A549 (cell line): ENCODE measurements at regions not wholly inside any gene's neighbourhood (a gene's known extent, or its start where the extent isn't known, plus 50 kb on each side); places are given as distances from the start of the nearest gene placed in this dataset.

Experiments used
- ATAC-seq, 2 experiments: fragments of 200-7000 bp in 1 of 2; fragments of >200 bp in 1 of 2; cut with Nextera tagmentation in 1 of 2; cut with Tn5 transposase in 1 of 2; 3 replicates each; pipeline versions ENCODE4 v1.8.0 to v1.9.1; 2018 to 2020; ENCODE audit warnings: mild to moderate bottlenecking in 1 of 2, moderate library complexity in 1 of 2
- CTCF ChIA-PET: fragments of 300-600 bp; sonication (Branson Sonifier 250); formaldehyde crosslinking; extraction: SDS; loops from one replicate; lab custom pipeline; 2021; ENCODE audit warnings: antibody characterized with exemption, inconsistent platforms; lab: Yijun Ruan, JAX
- POLR2A ChIA-PET: fragments of 350-600 bp; formaldehyde crosslinking; extraction: SDS; loops from one replicate; lab custom pipeline; 2021; ENCODE audit warnings: antibody characterized with exemption, inconsistent platforms; lab: Yijun Ruan, JAX
- DNase-seq, 2 experiments: peaks; one replicate each; pipeline versions ENCODE4 v3.0.0 to v3.0.0-alpha.2; 2011 to 2016; ENCODE audit warnings: low read depth in 1 of 2, low spot score in 1 of 2
- FAIRE-seq: peaks from 2 replicates; lab custom pipeline; 2011; peaks lifted over from hg19 to GRCh38; lab: Jason Lieb, UNC
- H3K27ac ChIP-seq, 2 experiments: fragments of >200 bp; sonication (Bioruptor Twin); formaldehyde crosslinking; 3 replicates each; pipeline ENCODE4 v1.5.1; 2016 to 2017
- H3K4me1 ChIP-seq: fragments of >200 bp; sonication (Bioruptor Twin); formaldehyde crosslinking; 3 replicates; pipeline ENCODE4 v1.6.1; 2016
- H3K4me2 ChIP-seq: fragments of >200 bp; sonication (Bioruptor Twin); formaldehyde crosslinking; 3 replicates; pipeline ENCODE4 v1.6.1; 2016
- H3K4me3 ChIP-seq: fragments of >200 bp; sonication (Bioruptor Twin); formaldehyde crosslinking; 3 replicates; pipeline ENCODE4 v1.5.1; 2016
- H3K9me3 ChIP-seq: fragments of >200 bp; sonication (Bioruptor Twin); formaldehyde crosslinking; 3 replicates; pipeline ENCODE4 v1.6.1; 2016
- ATOH8 ChIP-seq: fragments of 250-450 bp; sonication (Bioruptor Pico); IDR thresholded peaks from 2 replicates; pipeline ENCODE4 v1.5.0; 2020; ENCODE audit warnings: low read depth, mild to moderate bottlenecking, moderate library complexity
- BCL3 ChIP-seq: fragments of >200 bp; sonication (Bioruptor Twin); formaldehyde crosslinking; IDR thresholded peaks from 3 replicates; pipeline ENCODE4 v1.6.1; 2016
- BHLHE40 ChIP-seq: IDR thresholded peaks from 2 replicates; pipeline ENCODE4 v1.6.1; 2012; ENCODE audit warnings: low read depth, low read length, inconsistent platforms
- CEBPB ChIP-seq, 2 experiments: fragments of >200 bp in 1 of 2; sonication (Bioruptor Twin) in 1 of 2; formaldehyde crosslinking in 1 of 2; IDR thresholded peaks; 2 replicates each; pipeline ENCODE4 v1.6.1; 2012 to 2016
- E2F6 ChIP-seq: IDR thresholded peaks from 2 replicates; pipeline ENCODE4 v1.6.1; 2012; ENCODE audit warnings: low read depth, borderline replicate concordance
- ELK1 ChIP-seq: fragments of 150-350 bp; IDR thresholded peaks from 2 replicates; pipeline ENCODE4 v1.6.1; 2014; ENCODE audit warnings: low read depth, mild to moderate bottlenecking, low read length
- ESRRA ChIP-seq: fragments of 150-350 bp; IDR thresholded peaks from 2 replicates; pipeline ENCODE4 v1.6.1; 2014; ENCODE audit warnings: mild to moderate bottlenecking, low read length, borderline replicate concordance
- FOSL2 ChIP-seq, 2 experiments: fragments of 450-650 bp in 1 of 2; fragments of >200 bp in 1 of 2; sonication (Bioruptor Twin) in 1 of 2; formaldehyde crosslinking; IDR thresholded peaks; 2 replicates each; pipeline versions ENCODE4 v1.5.0 to v1.6.1; 2016 to 2020; ENCODE audit warnings: mild to moderate bottlenecking in 1 of 2, moderate library complexity in 1 of 2
- FOXS1 ChIP-seq: fragments of 250-450 bp; sonication (Bioruptor Pico); IDR thresholded peaks from 2 replicates; pipeline ENCODE4 v1.5.0; 2020; ENCODE audit warnings: mild to moderate bottlenecking, moderate library complexity
- HES2 ChIP-seq: fragments of >200 bp; sonication (Bioruptor Twin); formaldehyde crosslinking; IDR thresholded peaks from 2 replicates; pipeline ENCODE4 v1.6.1; 2016
- HEYL ChIP-seq: fragments of 250-450 bp; sonication (Bioruptor Pico); IDR thresholded peaks from 2 replicates; pipeline ENCODE4 v1.8.0; 2021; ENCODE audit warnings: mild to moderate bottlenecking, moderate library complexity
- HOXA7 ChIP-seq: fragments of 250-450 bp; sonication (Bioruptor Pico); IDR thresholded peaks from 2 replicates; pipeline ENCODE4 v1.5.0; 2020; ENCODE audit warnings: mild to moderate bottlenecking, moderate library complexity
- HOXB5 ChIP-seq: fragments of 250-450 bp; sonication (Bioruptor Pico); IDR thresholded peaks from 2 replicates; pipeline ENCODE4 v1.5.0; 2020; ENCODE audit warnings: mild to moderate bottlenecking, moderate library complexity
- JUN ChIP-seq, 2 experiments: fragments of >200 bp; sonication (Bioruptor Twin); formaldehyde crosslinking; IDR thresholded peaks; 2 replicates in 1 of 2; 3 replicates in 1 of 2; pipeline ENCODE4 v1.6.1; 2016 to 2017
- JUNB ChIP-seq: fragments of >200 bp; sonication (Bioruptor Twin); formaldehyde crosslinking; IDR thresholded peaks from 2 replicates; pipeline ENCODE4 v1.6.1; 2016
- KDM1A ChIP-seq: fragments of 200-600 bp; sonication (generic); IDR thresholded peaks from 2 replicates; pipeline ENCODE4 v1.6.1; 2016; ENCODE audit warnings: low read depth, mild to moderate bottlenecking
- KDM5A ChIP-seq: fragments of 200-600 bp; sonication (generic); IDR thresholded peaks from 2 replicates; pipeline ENCODE4 v1.6.1; 2016; ENCODE audit warnings: antibody characterized with exemption, mild to moderate bottlenecking
- MYC ChIP-seq: IDR thresholded peaks from 2 replicates; pipeline ENCODE4 v1.6.1; 2012; ENCODE audit warnings: mild to moderate bottlenecking, inconsistent platforms, low read length, improper control_type of control experiment, borderline replicate concordance
- NFE2L2 ChIP-seq: fragments of 150-350 bp; conservative IDR thresholded peaks from 2 replicates; pipeline ENCODE4 v1.6.1; 2014; ENCODE audit warnings: low read length
- POLR2AphosphoS2 ChIP-seq: conservative IDR thresholded peaks from 2 replicates; pipeline ENCODE4 v1.6.1; 2012; ENCODE audit warnings: low read length, improper control_type of control experiment, inconsistent platforms
- RARB ChIP-seq: fragments of 250-450 bp; sonication (Bioruptor Pico); IDR thresholded peaks from 2 replicates; pipeline ENCODE4 v1.8.0; 2021; ENCODE audit warnings: mild to moderate bottlenecking, moderate library complexity
- RCOR1 ChIP-seq: fragments of 150-350 bp; IDR thresholded peaks from 2 replicates; pipeline ENCODE4 v1.6.1; 2014; ENCODE audit warnings: antibody characterized with exemption, low read length, low read depth
- REST ChIP-seq: fragments of 200-600 bp; sonication (generic); IDR thresholded peaks from 2 replicates; pipeline ENCODE4 v1.6.1; 2016; ENCODE audit warnings: antibody characterized with exemption, mild to moderate bottlenecking, moderate library complexity
- RFX5 ChIP-seq: fragments of 450-650 bp; IDR thresholded peaks from 2 replicates; pipeline ENCODE4 v1.7.1; 2014; ENCODE audit warnings: antibody characterized with exemption, mild to moderate bottlenecking, moderate library complexity
- SREBF2 ChIP-seq: fragments of 450-650 bp; IDR thresholded peaks from 2 replicates; pipeline ENCODE4 v1.6.1; 2014; ENCODE audit warnings: mild to moderate bottlenecking, moderate library complexity
- TP53 ChIP-seq: fragments of 250-450 bp; sonication (Bioruptor Pico); IDR thresholded peaks from 2 replicates; pipeline ENCODE4 v1.5.0; 2021; ENCODE audit warnings: mild to moderate bottlenecking, moderate library complexity
- ZC3H11A ChIP-seq: fragments of 450-650 bp; IDR thresholded peaks from 2 replicates; pipeline ENCODE4 v1.6.1; 2014; ENCODE audit warnings: antibody characterized with exemption, mild to moderate bottlenecking
- ZNF302 ChIP-seq: fragments of 250-450 bp; sonication (Bioruptor Pico); IDR thresholded peaks from 2 replicates; pipeline ENCODE4 v1.9.0; 2021; ENCODE audit warnings: inconsistent platforms, mild to moderate bottlenecking, moderate library complexity
- WGBS: methylation state at CpG from one replicate; pipeline ENCODE4 v1.1.6; 2017; ENCODE audit errors: missing lambda C conversion rate; 5-methylcytosine and 5-hydroxymethylcytosine counted together

GRCh38 chr7:27303026-27303425 is 60.4 kb downstream of the EVX1 start:
- 72% methylated on average over 5 of the region's 5 CpGs for WGBS
- no peak for FAIRE-seq
- ATAC-seq: no peak
- DNase-seq: no peak
- POLR2A ChIA-PET: no interaction called here
- Histone ChIP-seq H3K4me1 (no peaks in the 10 kb centered on the region), H3K4me2 (no peak overlapping the region), H3K9me3 (no peaks in the 10 kb centered on the region), H3K4me3 (no peak overlapping the region), H3K27ac (no peak overlapping the region)
- TF ChIP-seq POLR2AphosphoS2: no peak
- CTCF ChIA-PET: interaction anchor here (1.2 kb wide), 1 partner anchor 270 kb away, joined by 3 read pairs; no protein-coding TSS in a partner anchor

GRCh38 chr7:27305854-27306253 is 63.3 kb downstream of the EVX1 start:
- CTCF ChIA-PET: interaction anchor here (0.7 kb wide), 1 partner anchor 71 kb away, joined by 3 read pairs; no protein-coding TSS in a partner anchor
- POLR2A ChIA-PET: no interaction called here
- 88% methylated on average over 6 of the region's 6 CpGs for WGBS
- ATAC-seq: no peak
- DNase-seq: no peak
- H3K4me2 ChIP-seq: no peak overlapping the region
- no peak for TF ChIP-seq FOXS1 (CRISPR knock-in tag)
- TF ChIP-seq JUN (IDR thresholded peaks at IDR 0.05): no peak
- TF ChIP-seq ATOH8: no peak
- TF ChIP-seq NFE2L2: no peak
- no peak for TF ChIP-seq REST
- TF ChIP-seq ZNF302 (CRISPR knock-in tag): no peak
- no peak for TF ChIP-seq HOXA7 (CRISPR knock-in tag)
- TF ChIP-seq RFX5: no peak
- TF ChIP-seq MYC: no peak
- TF ChIP-seq ESRRA: no peak
- no peak for TF ChIP-seq FOSL2 (IDR thresholded peaks at IDR 0.05)
- TF ChIP-seq FOSL2 (CRISPR knock-in tag; IDR thresholded peaks at IDR 0.05): no peak
- no peak for TF ChIP-seq CEBPB (IDR thresholded peaks at IDR 0.05)
- no peak for TF ChIP-seq BHLHE40
- no peak for TF ChIP-seq E2F6
- no peak for TF ChIP-seq ZC3H11A
- no peaks in the 10 kb centered on the region for H3K9me3 ChIP-seq
- no peaks in the 10 kb centered on the region for H3K4me1 ChIP-seq
- FAIRE-seq: no peak
- H3K27ac ChIP-seq: no peak overlapping the region
- no peak overlapping the region for H3K4me3 ChIP-seq

GRCh38 chr7:27312820-27313219 is 70.2 kb downstream of the EVX1 start:
- ATAC-seq: no peak
- Histone ChIP-seq H3K27ac (no peak overlapping the region), H3K4me1 (no peaks in the 10 kb centered on the region), H3K9me3 (no peaks in the 10 kb centered on the region), H3K4me2 (no peak overlapping the region), H3K4me3 (no peak overlapping the region)
- no peak for FAIRE-seq
- ChIA-PET CTCF (no interaction called here), POLR2A (no interaction called here)
- WGBS: 57% methylated on average over 4 of the region's 4 CpGs
- no peak for DNase-seq
- TF ChIP-seq SREBF2 (no peak), KDM1A (no peak), HOXA7 (CRISPR knock-in tag) (no peak), RARB (CRISPR knock-in tag) (no peak), BCL3 (no peak), JUNB (no peak), HOXB5 (CRISPR knock-in tag) (no peak), KDM5A (no peak), BHLHE40 (no peak), ELK1 (no peak), HES2 (no peak), JUN (IDR thresholded peaks at IDR 0.05) (no peak), RCOR1 (no peak), TP53 (CRISPR knock-in tag) (no peak), HEYL (no peak)
